ENCODE measurements at regions not wholly inside any gene's neighbourhood (a gene's known extent, or its start where the extent isn't known, plus 50 kb on each side); places are given as distances from the start of the nearest gene placed in this dataset.

DNA sequence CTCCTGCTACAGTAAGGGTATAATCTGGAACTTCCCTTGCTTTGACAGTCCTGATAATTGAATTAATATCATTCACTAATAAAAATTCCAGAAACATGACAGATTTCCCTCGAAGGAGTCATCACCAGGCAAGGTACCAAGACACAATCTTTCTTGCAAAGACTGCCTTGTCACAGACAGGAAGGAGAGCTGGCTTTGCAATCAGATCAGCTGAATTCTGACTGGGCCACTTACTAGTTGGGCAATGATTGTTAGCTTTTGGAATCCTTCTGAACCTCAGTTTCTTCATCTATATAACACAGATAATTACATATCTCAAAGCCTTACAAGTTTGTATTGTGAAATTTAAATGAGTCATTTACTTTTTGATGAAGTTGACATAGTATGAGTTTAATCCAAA, 344.2 kb downstream of the RFPL4B start:
- no peak for TF ChIP-seq POLR2AphosphoS5 (IDR thresholded peaks at IDR 0.05)
- TF ChIP-seq, protein P1, sequence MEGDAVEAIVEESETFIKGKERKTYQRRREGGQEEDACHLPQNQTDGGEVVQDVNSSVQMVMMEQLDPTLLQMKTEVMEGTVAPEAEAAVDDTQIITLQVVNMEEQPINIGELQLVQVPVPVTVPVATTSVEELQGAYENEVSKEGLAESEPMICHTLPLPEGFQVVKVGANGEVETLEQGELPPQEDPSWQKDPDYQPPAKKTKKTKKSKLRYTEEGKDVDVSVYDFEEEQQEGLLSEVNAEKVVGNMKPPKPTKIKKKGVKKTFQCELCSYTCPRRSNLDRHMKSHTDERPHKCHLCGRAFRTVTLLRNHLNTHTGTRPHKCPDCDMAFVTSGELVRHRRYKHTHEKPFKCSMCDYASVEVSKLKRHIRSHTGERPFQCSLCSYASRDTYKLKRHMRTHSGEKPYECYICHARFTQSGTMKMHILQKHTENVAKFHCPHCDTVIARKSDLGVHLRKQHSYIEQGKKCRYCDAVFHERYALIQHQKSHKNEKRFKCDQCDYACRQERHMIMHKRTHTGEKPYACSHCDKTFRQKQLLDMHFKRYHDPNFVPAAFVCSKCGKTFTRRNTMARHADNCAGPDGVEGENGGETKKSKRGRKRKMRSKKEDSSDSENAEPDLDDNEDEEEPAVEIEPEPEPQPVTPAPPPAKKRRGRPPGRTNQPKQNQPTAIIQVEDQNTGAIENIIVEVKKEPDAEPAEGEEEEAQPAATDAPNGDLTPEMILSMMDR (IDR thresholded peaks at IDR 0.05) = no peak
- TF ChIP-seq POLR2A (IDR thresholded peaks at IDR 0.05) = no peak
